ENCODE measurements at regions not wholly inside any gene's neighbourhood (a gene's known extent, or its start where the extent isn't known, plus 50 kb on each side); places are given as distances from the start of the nearest gene placed in this dataset.

DNA sequence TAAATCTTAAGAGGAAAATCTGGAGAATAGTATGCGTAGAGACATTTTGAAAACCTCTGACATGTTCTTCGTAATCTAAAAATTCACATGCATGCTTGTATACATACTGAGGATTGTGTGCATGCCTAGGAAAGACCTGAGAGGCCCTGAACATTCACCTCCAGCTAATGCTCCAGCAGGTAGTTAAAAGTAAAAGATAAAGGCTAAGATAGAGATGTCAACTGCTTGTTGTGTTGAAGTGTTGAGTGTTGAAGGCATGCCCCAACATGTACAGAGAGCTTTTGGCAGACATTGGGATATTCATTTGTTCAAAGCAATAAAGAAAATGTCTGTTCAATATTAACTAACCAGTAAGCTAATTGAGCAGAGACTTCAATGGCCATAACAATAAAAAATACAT, 118.6 kb upstream of the SYT1 start:
- no peaks in the 10 kb centered on the region for H3K9me3 Mint-ChIP-seq (ENCODE audit: unreplicated experiment)
- DNase-seq (ENCODE audit: extremely low spot score, unreplicated experiment) = no peak
- peaks cover 46% of the 10 kb centered on the region for H3K27me3 Mint-ChIP-seq (ENCODE audit: unreplicated experiment)
- no peaks in the 10 kb centered on the region for H3K36me3 Mint-ChIP-seq (ENCODE audit: unreplicated experiment)
- TF ChIP-seq CTCF (IDR thresholded peaks at IDR 0.05) = no peak
- H3K27ac Mint-ChIP-seq (ENCODE audit: unreplicated experiment) = no peak overlapping the region
- no peaks in the 10 kb centered on the region for H3K4me1 Mint-ChIP-seq (ENCODE audit: unreplicated experiment)
- no peak overlapping the region for H3K4me3 Mint-ChIP-seq (ENCODE audit: unreplicated experiment)

DNA sequence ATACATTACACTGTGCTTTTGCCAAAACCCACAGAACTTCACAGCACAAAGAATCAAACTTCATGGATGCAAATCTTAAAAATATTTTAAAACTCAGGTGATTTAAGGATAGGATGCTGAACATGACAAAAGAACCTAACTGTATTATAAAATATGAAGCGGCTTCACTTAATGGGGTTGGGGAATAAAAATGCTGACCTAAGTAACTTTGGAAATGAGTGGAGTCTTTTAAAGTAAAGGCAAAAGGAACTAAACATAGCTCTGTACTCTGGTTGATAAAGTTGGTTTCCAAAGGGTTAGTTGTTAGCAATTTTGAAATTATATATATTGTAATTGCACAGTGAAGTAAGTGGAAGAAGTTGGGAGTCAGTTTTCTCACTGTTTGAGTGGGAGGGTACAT, 111.5 kb upstream of the SYT1 start:
- no peaks in the 10 kb centered on the region for H3K4me1 Mint-ChIP-seq (ENCODE audit: unreplicated experiment)
- no peak for DNase-seq (ENCODE audit: extremely low spot score, unreplicated experiment)
- H3K4me3 Mint-ChIP-seq (ENCODE audit: unreplicated experiment) = no peak overlapping the region
- TF ChIP-seq CTCF (IDR thresholded peaks at IDR 0.05) = no peak
- H3K27me3 Mint-ChIP-seq (ENCODE audit: unreplicated experiment) = peaks cover 35% of the 10 kb centered on the region
- H3K36me3 Mint-ChIP-seq (ENCODE audit: unreplicated experiment) = no peaks in the 10 kb centered on the region
- H3K27ac Mint-ChIP-seq (ENCODE audit: unreplicated experiment) = no peak overlapping the region
- no peaks in the 10 kb centered on the region for H3K9me3 Mint-ChIP-seq (ENCODE audit: unreplicated experiment)

GRCh38 chr12:78756936-78757335, 107.6 kb upstream of the SYT1 start:
- Mint-ChIP-seq H3K36me3 (ENCODE audit: unreplicated experiment) (no peaks in the 10 kb centered on the region), H3K27me3 (ENCODE audit: unreplicated experiment) (peaks cover 12% of the 10 kb centered on the region), H3K9me3 (ENCODE audit: unreplicated experiment) (no peaks in the 10 kb centered on the region), H3K4me3 (ENCODE audit: unreplicated experiment) (no peak overlapping the region), H3K27ac (ENCODE audit: unreplicated experiment) (no peak overlapping the region), H3K4me1 (ENCODE audit: unreplicated experiment) (no peaks in the 10 kb centered on the region)
- DNase-seq (ENCODE audit: extremely low spot score, unreplicated experiment) = no peak
- TF ChIP-seq CTCF (IDR thresholded peaks at IDR 0.05) = no peak

- no peak for DNase-seq (ENCODE audit: extremely low spot score, unreplicated experiment)
- no peak for TF ChIP-seq CTCF (IDR thresholded peaks at IDR 0.05)
- Mint-ChIP-seq H3K4me3 (ENCODE audit: unreplicated experiment) (no peak overlapping the region), H3K4me1 (ENCODE audit: unreplicated experiment) (no peaks in the 10 kb centered on the region), H3K27me3 (ENCODE audit: unreplicated experiment) (peaks cover 5% of the 10 kb centered on the region), H3K36me3 (ENCODE audit: unreplicated experiment) (no peaks in the 10 kb centered on the region), H3K27ac (ENCODE audit: unreplicated experiment) (no peak overlapping the region), H3K9me3 (ENCODE audit: unreplicated experiment) (no peaks in the 10 kb centered on the region)
Observed at GRCh38 chr12:78759367-78759766, 105.2 kb upstream of the SYT1 start.

DNA sequence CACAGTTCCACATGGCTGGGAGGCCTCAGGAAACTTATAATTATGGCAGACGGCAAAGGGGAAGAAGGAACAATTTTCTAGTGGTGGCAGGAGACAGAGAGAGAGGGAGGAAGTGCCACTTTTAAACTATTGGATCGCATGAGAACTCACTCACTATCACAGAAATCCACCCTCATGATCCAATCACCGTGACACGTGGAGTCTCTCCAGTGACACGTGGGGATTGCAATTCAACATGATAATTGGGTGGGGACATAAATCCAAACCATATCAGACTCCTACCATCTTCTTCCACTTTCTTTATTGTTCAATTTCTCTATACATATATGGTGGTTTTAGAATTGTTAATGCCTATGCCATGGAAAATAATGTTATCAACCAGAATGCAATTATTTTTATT, 103.7 kb upstream of the SYT1 start:
- Mint-ChIP-seq H3K9me3 (ENCODE audit: unreplicated experiment) (no peaks in the 10 kb centered on the region), H3K27ac (ENCODE audit: unreplicated experiment) (no peak overlapping the region), H3K27me3 (ENCODE audit: unreplicated experiment) (no peaks in the 10 kb centered on the region), H3K4me1 (ENCODE audit: unreplicated experiment) (no peaks in the 10 kb centered on the region), H3K36me3 (ENCODE audit: unreplicated experiment) (no peaks in the 10 kb centered on the region), H3K4me3 (ENCODE audit: unreplicated experiment) (no peak overlapping the region)
- no peak for TF ChIP-seq CTCF (IDR thresholded peaks at IDR 0.05)
- DNase-seq (ENCODE audit: extremely low spot score, unreplicated experiment) = no peak

Data from osteocyte (in vitro differentiated cells).